B cell (primary cell): ENCODE measurements at regions not wholly inside any gene's neighbourhood (a gene's known extent, or its start where the extent isn't known, plus 50 kb on each side); places are given as distances from the start of the nearest gene placed in this dataset.

Experiments used
- ATAC-seq: fragments of 200-7000 bp; cut with Tn5 transposase; one replicate; pipeline ENCODE4 v1.10.0; 2021; ENCODE audit warnings: low read depth, mild to moderate bottlenecking, moderate number of reproducible peaks, moderate library complexity
- CTCF ChIA-PET: fragments of 350-600 bp; sonication (Branson Sonifier 250); formaldehyde crosslinking; loops from one replicate; lab custom pipeline; 2021; ENCODE audit warnings: antibody characterized with exemption, inconsistent platforms; lab: Charles Lee
- POLR2A ChIA-PET: fragments of 350-600 bp; sonication (Branson Sonifier 250); formaldehyde crosslinking; loops from one replicate; lab custom pipeline; 2021; ENCODE audit warnings: antibody characterized with exemption; lab: Charles Lee
- DNase-seq: peaks from one replicate; pipeline ENCODE4 v3.0.0; 2013
- H2AFZ ChIP-seq: 2 replicates; pipeline ENCODE4 v1.6.1; 2012; ENCODE audit warnings: mild to moderate bottlenecking, low read depth, low read length; ENCODE audit not compliant: insufficient read depth, poor library complexity, severe bottlenecking
- H3K27ac ChIP-seq, 2 donors: 1 replicate in 1 of 2; 2 replicates in 1 of 2; pipeline ENCODE4 v1.5.1; 2012 to 2013; ENCODE audit warnings: low read length in 2 of 2, mild to moderate bottlenecking in 2 of 2, moderate library complexity in 1 of 2
- H3K27me3 ChIP-seq, 4 experiments: fragments of 200-600 bp in 1 of 4; sonication (generic) in 1 of 4; replicated peaks in 1 of 4; 1 replicate in 2 of 4; 2 replicates in 2 of 4; pipeline versions ENCODE4 v1.6.1 to v1.7.0; 2013 to 2016; ENCODE audit warnings: low read length in 3 of 4, mild to moderate bottlenecking in 2 of 4, mixed read lengths in 1 of 4, moderate library complexity in 1 of 4; ENCODE audit not compliant: insufficient read depth in 4 of 4, control insufficient read depth in 3 of 4; ENCODE audit errors: control extremely low read depth in 1 of 4
- H3K36me3 ChIP-seq, 2 experiments: replicated peaks in 1 of 2; 1 replicate in 1 of 2; 2 replicates in 1 of 2; pipeline versions ENCODE4 v1.6.1 to v1.7.1; 2013; ENCODE audit warnings: low read length in 1 of 2; ENCODE audit not compliant: insufficient read depth in 2 of 2, control insufficient read depth in 1 of 2; ENCODE audit errors: control extremely low read depth in 1 of 2, extremely low read depth in 1 of 2
- H3K4me1 ChIP-seq, 2 donors: fragments of 200-600 bp in 1 of 2; sonication (generic) in 1 of 2; 1 replicate in 1 of 2; 2 replicates in 1 of 2; pipeline versions ENCODE4 v1.5.1 to v1.6.1; 2013 to 2017; ENCODE audit warnings: low read length in 2 of 2; ENCODE audit not compliant: control insufficient read depth in 2 of 2, insufficient read depth in 2 of 2
- H3K4me2 ChIP-seq: replicated peaks from 2 replicates; pipeline ENCODE3; 2012; ENCODE audit warnings: mild to moderate bottlenecking, low read depth, low read length; ENCODE audit not compliant: poor library complexity, severe bottlenecking
- H3K4me3 ChIP-seq, 5 experiments: fragments of 200-600 bp in 1 of 5; sonication (generic) in 1 of 5; 1 replicate in 3 of 5; 2 replicates in 2 of 5; pipeline versions ENCODE4 v1.5.1 to v1.7.0; 2011 to 2016; ENCODE audit warnings: low read length in 4 of 5, mild to moderate bottlenecking in 4 of 5, low read depth in 2 of 5, control low read depth in 1 of 5, moderate library complexity in 1 of 5; ENCODE audit not compliant: insufficient read depth in 1 of 5; ENCODE audit errors: control extremely low read depth in 1 of 5, extremely low read depth in 1 of 5
- H3K79me2 ChIP-seq: fragments of 200-600 bp; sonication (generic); one replicate; pipeline ENCODE4 v1.6.0; 2016; ENCODE audit warnings: low read length; ENCODE audit not compliant: control insufficient read depth, insufficient read depth
- H3K9ac ChIP-seq: fragments of 200-600 bp; sonication (generic); 2 replicates; pipeline ENCODE4 v1.6.1; 2017; ENCODE audit warnings: mild to moderate bottlenecking, low read length, moderate library complexity
- H3K9me3 ChIP-seq, 3 donors: one replicate each; pipeline versions ENCODE4 v1.6.1 to v1.7.1; 2013; ENCODE audit warnings: low read length in 2 of 3; ENCODE audit not compliant: control insufficient read depth in 2 of 3, insufficient read depth in 1 of 3; ENCODE audit errors: control extremely low read depth in 1 of 3
- H4K20me1 ChIP-seq: 2 replicates; pipeline ENCODE4 v1.6.0; 2012; ENCODE audit warnings: mild to moderate bottlenecking, low read length; ENCODE audit not compliant: insufficient read depth, control insufficient read depth, poor library complexity, severe bottlenecking
- H3K27ac Mint-ChIP-seq: one replicate; pipeline ENCODE4 v1.8.0; 2021; ENCODE audit warnings: mixed read lengths
- H3K27me3 Mint-ChIP-seq: one replicate; pipeline ENCODE4 v1.8.0; 2021; ENCODE audit warnings: mixed read lengths
- H3K4me1 Mint-ChIP-seq: one replicate; pipeline ENCODE4 v1.8.0; 2021; ENCODE audit warnings: mixed read lengths
- H3K4me3 Mint-ChIP-seq: one replicate; pipeline ENCODE4 v1.8.0; 2021; ENCODE audit warnings: mixed read lengths
- H3K9me3 Mint-ChIP-seq: one replicate; pipeline ENCODE4 v1.8.0; 2022; ENCODE audit warnings: mixed read lengths; ENCODE audit not compliant: insufficient read depth
- EZH2 ChIP-seq: IDR thresholded peaks from 2 replicates; pipeline ENCODE4 v1.6.1; 2012; ENCODE audit warnings: borderline replicate concordance, low read depth, mild to moderate bottlenecking, moderate library complexity, low read length; ENCODE audit not compliant: insufficient read depth, poor library complexity, severe bottlenecking
- WGBS: methylation state at CpG from one replicate; pipeline ENCODE4 v1.1.5; 2013; ENCODE audit warnings: missing lambda C conversion rate; ENCODE audit not compliant: insufficient coverage; 5-methylcytosine and 5-hydroxymethylcytosine counted together
- intact Hi-C: fragments of 100-400 bp; cut with micrococcal nuclease; formaldehyde crosslinking; loops from one replicate; pipeline ENCODE4 v1.10.0; 2022
- TF ChIP-seq, protein P1 (sequence below): fragments of 200-600 bp; IDR thresholded peaks from one replicate; pipeline ENCODE4 v1.8.0; 2022; ENCODE audit warnings: antibody characterized with exemption, mild to moderate bottlenecking

DNA sequence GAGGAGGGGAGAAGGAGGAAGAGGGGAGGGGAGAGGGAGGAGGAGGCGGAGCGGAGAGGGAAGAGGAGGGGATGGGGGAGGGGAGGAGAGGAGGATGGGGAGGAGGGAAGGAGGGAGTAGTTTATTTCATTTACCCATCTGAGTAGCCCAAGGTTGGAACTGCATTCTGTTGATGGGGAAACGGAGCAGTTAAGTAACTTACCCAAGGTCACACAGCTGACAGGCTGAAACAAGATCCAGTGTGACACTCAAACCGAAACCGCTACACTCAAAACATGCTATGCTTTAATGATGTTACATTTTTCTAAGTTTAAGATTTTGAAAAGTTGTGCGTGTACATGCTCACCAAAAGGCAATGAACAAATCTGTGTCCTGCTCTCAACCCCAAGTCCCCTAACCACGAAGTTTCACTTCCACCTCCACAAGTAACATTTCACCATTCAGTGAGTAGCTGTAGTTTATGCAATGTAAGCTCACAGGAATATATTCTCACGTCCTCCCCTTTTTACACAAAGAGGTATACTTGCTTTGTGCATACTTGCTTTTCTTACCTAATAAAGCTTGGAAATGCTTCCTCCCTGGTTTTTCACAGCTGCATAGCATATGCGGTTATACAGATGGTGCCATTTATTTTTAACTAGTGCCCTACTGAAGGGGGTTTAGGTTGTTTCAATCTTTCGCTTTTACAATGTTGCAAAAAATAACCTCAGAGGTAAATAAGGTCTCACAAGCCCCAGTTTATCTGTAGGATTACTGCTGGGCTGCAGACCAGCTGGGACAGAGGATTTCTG, 275.3 kb downstream of the PARN start:
- POLR2A ChIA-PET: interaction anchor here (0.6 to 1.4 kb wide), 6 partner anchors 18 to 1658 kb away, joined by 4 to 11 read pairs (median 8); no protein-coding TSS in a partner anchor
- Mint-ChIP-seq H3K4me1 (peaks cover 29% of the 10 kb centered on the region), H3K4me3 (peak overlapping the region; percentile 30), H3K27me3 (no peaks in the 10 kb centered on the region), H3K9me3 (no peaks in the 10 kb centered on the region), H3K27ac (peak overlapping the region; percentile 43)
- Histone ChIP-seq H3K27me3 (no peaks in the 10 kb centered on the region), H3K9ac (peak overlapping the region; percentile 53), H3K79me2 (no peaks in the 10 kb centered on the region), H3K4me3 (peak overlapping the region in 3 of 5 experiments; percentile 16 to 59 (median 48)), H3K9me3 (no peaks in the 10 kb centered on the region), H4K20me1 (no peaks in the 10 kb centered on the region), H3K27ac (peak overlapping the region; percentile 39 to 61), H3K4me1 (peaks cover 8 to 25% of the 10 kb centered on the region in 2 donors), H3K36me3 (no peaks in the 10 kb centered on the region), H2AFZ (no peak overlapping the region), H3K4me2 (peak overlapping the region; percentile 74)
- TF ChIP-seq, protein P1, sequence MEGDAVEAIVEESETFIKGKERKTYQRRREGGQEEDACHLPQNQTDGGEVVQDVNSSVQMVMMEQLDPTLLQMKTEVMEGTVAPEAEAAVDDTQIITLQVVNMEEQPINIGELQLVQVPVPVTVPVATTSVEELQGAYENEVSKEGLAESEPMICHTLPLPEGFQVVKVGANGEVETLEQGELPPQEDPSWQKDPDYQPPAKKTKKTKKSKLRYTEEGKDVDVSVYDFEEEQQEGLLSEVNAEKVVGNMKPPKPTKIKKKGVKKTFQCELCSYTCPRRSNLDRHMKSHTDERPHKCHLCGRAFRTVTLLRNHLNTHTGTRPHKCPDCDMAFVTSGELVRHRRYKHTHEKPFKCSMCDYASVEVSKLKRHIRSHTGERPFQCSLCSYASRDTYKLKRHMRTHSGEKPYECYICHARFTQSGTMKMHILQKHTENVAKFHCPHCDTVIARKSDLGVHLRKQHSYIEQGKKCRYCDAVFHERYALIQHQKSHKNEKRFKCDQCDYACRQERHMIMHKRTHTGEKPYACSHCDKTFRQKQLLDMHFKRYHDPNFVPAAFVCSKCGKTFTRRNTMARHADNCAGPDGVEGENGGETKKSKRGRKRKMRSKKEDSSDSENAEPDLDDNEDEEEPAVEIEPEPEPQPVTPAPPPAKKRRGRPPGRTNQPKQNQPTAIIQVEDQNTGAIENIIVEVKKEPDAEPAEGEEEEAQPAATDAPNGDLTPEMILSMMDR: no peak
- TF ChIP-seq EZH2: no peak
- intact Hi-C loops: loop anchor here (1.0 to 5.0 kb wide), 3 partner anchors 40 to 69 kb away; no protein-coding TSS in a partner anchor
- CTCF ChIA-PET: interaction anchor here (0.5 to 2.3 kb wide), 5 partner anchors 14 to 105 kb away, joined by 3 to 10 read pairs (median 3); no protein-coding TSS in a partner anchor
- DNase-seq (peak; percentile 91), ATAC-seq (peak; percentile 94)
- WGBS: 0% methylated on average over 1 of the region's 10 CpGs

DNA sequence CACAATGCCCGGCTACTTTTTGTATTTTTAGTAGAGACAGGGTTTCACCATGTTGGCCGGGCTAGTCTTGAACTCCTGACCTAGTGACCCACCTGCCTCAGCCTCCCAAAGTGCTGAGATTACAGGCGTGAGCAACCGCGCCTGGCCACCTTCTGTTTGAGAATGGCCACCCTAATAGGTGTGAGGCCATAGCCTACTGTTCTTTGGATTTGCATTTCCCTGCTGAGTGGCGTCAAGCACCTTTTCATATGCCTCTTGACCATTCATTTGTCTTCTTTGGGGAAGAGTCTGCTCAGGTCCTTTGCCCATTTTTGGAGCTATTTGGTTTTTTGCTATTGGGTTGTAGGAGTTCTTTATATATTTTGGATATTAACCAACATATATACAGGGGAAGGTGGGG, 276.7 kb downstream of the PARN start:
- WGBS: 82% methylated on average over 5 of the region's 6 CpGs
- H3K4me3 Mint-ChIP-seq: no peak overlapping the region

More for the DNA sequence above, 276.7 kb downstream of the PARN start:
- Histone ChIP-seq H3K27me3 (no peaks in the 10 kb centered on the region), H4K20me1 (no peaks in the 10 kb centered on the region), H3K9me3 (no peaks in the 10 kb centered on the region), H3K4me1 (peaks cover 8 to 25% of the 10 kb centered on the region in 2 donors), H3K4me2 (no peak overlapping the region), H3K27ac (no peak overlapping the region), H3K79me2 (no peaks in the 10 kb centered on the region), H2AFZ (no peak overlapping the region), H3K36me3 (no peaks in the 10 kb centered on the region), H3K9ac (no peak overlapping the region), H3K4me3 (no peak overlapping the region)
- CTCF ChIA-PET: no interaction called here
- TF ChIP-seq, protein P1: no peak
- no peak for TF ChIP-seq EZH2
- Mint-ChIP-seq H3K9me3 (no peaks in the 10 kb centered on the region), H3K27ac (peak overlapping the region; percentile 37), H3K27me3 (no peaks in the 10 kb centered on the region), H3K4me1 (peaks cover 27% of the 10 kb centered on the region)
- no peak for ATAC-seq
- intact Hi-C loops: loop anchor here (5.0 kb wide), 1 partner anchor 51 kb away; no protein-coding TSS in a partner anchor
- DNase-seq: no peak
- POLR2A ChIA-PET: interaction anchor here (0.6 kb wide), 1 partner anchor 92 kb away, joined by 4 read pairs; no protein-coding TSS in a partner anchor
